HG02852 (cell line): ENCODE measurements at regions not wholly inside any gene's neighbourhood (a gene's known extent, or its start where the extent isn't known, plus 50 kb on each side); places are given as distances from the start of the nearest gene placed in this dataset.

Source experiments
- ATAC-seq: cut with Tn5 transposase; IDR thresholded peaks from one replicate; pipeline ENCODE4 v1.9.1; 2021; ENCODE audit warnings: mild to moderate bottlenecking, moderate library complexity; ENCODE audit not compliant: unreplicated experiment

DNA sequence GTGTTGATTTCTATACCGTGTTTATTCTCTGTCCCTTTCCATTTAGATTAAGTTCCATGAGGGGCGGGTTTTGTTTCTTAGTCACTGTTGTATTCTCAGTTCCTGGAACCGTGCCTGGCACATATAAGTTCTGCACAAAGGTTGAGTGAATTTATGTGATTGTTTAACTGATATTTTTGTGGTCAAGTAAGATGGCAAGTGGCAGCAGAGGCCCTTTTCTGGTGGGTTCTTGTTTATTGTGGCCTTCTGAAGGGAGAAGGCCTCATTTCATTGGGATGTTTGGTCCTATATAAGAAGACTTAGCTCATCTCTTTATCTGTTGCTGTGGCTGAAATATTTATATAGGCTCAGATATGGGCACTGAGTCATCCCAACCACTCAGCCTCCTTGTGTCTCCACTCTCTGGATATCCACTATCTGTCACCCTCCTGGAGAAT, 262.5 kb downstream of the PSAT1 start:
- no peak for ATAC-seq

DNA sequence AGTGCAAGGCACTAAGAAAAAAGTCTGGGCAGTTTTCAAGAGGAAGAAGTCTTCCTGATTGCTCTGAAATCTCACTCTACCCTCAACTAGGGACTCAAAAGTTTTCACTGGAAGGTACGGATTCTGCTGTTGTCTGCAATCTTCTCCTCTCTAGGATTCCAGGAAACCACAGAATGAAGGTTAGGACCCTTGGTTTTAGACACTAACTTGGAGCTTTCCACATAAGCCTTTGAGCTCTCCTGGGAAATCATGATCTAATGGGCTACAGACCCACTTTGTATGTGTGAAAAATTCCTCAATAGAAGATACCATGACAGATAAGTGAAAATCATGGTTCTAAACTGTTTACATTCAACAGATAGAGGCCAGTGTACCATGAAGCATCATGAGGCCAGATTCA, 265.1 kb downstream of the PSAT1 start:
- ATAC-seq = no peak

DNA sequence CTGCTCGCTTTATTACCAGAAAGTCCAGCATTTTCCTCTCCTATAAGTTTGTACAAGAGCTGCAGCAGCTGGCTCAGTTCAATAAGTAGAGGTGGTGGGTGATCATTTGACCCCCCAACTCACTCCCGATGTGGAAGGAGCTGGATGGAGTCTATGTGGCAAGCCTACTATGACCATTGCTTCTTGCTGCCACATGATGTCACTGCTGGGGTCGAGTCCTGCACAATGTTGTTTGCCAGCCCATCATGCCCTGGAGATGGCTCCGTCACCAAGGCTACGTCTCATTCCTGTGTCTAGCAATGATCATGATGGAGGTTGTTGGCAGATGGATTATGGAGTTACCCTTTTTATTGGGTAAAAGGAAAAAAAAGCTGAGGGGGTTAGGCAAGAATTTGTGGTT, 266.3 kb downstream of the PSAT1 start:
- no peak for ATAC-seq

DNA sequence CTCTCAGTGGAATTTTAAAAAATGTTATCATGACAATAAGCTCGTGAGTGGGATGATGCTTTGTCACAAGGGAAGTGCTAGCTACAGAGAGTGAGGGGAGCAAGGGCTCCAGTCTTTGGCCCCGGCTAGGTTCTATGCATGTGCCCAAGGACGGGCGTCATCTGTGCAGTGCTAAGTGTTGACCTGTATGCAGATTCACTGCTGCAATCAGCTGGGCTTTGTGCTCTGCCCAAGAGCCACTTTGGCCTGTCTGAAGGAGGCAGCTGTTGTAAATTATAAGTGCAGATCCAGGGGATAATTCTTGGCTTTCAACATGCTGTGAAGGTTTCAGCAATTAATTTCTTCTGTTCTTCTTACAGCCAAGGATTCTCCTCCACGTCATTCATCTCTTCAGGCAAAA, 268.6 kb downstream of the PSAT1 start:
- ATAC-seq = no peak

DNA sequence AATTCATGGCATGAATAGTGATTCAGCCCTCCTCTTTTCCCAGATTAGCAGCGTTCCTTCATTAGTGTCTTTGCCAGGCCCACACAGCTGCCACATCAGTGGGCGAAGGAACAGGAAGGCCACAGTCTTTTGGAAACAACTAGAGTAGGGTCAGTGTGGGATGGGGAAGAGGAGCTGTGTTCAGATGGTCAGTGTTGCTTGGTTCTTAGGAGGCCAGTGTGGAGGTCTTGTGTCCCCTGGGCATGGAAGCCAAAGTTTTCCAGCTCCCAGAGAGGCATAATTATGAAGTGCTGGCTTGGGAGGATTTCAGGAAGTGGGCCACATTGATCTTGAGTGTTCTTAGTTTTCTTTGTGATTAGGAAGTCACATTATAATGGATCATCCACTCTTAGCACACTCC, 269.6 kb downstream of the PSAT1 start:
- ATAC-seq = no peak

DNA sequence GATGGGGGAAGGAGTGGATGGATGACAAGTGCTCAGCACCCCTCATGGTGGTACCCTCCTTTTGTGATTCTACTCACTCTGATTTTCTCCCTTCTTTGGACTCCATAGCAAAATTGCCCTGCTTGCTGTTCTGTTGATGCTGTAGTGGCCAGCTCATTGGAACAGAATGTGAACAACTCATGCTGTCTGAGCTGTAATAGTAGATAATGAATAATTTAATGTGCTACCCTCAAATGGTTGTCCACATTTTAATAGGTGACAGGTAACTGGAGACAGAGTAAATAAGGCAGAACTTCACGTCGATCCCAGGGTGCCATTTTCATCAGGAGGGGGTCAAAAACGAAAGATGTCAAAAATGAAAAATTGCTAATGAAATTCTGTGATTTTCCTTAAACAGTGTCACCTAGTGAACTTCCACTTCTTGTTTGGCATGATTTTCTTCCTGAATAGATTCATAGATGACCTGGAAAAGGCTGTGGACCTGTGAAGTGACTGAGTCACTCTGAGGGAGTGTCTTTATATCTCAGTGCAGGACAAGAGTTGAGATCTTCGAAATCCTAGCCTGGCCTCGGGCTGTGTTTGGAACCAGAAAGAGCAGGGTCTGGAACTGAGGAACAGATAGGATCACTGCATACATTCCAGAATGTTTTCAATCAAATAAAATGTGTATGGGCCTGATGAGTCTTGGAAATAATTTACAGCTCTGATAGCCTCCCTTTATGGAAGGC, 270.2 kb downstream of the PSAT1 start:
- ATAC-seq = no peak

DNA sequence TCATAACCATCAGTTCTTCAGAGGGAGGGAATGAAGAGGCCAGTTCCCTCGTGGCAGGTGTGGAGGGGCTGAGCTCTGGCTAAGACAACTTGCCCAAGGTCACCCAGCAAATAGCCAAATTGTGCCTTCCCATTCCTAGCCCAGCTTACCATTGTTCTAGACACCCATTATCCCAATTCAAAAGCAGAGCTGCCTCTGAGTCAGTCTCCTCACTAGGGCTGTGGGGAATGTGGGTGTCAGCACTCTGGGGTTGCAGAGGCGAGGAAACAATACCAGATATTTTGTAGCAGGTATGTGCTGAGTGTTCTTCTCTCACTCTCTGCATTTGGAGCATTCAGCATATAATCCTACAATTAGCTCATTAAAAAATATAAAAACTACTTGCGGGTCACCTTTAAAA, 270.8 kb downstream of the PSAT1 start:
- no peak for ATAC-seq

DNA sequence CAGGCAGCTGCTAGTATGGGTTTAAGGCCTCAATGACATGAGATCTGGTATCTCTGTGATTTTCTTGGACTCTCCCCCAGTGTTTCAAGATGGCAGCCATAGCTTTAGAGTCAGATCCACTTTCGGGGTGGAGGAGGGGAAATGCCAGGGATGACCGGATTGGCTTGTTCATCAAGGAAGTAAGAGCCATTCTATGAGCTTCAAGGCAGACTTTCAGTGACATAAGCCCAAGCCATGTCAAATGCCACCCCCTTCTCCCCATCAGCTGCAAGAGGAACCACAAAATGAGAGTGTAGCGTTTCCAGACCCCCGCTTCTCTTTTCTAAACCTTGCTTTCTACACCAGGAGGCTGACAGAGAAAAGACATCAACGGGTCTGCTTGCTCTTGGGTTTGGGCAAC, 271.8 kb downstream of the PSAT1 start:
- no peak for ATAC-seq

DNA sequence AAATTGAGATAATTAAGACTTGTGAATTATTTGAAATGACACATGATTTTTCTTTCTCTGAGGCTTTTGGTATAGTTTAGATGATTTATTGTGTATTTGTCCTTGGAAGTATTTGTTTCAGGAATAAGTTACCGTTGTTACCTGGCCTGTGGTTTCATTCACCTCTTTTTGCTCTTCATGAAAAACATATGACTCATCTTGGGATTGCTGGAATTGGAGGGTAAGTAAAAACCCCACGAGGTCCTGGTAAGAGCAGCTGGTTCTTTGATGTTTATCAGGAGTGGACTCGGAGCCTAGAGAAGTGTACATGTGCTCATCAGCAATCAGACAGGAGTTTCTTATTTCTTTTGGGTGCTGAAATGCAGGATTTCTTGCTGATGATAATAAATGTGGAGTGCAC, 275.3 kb downstream of the PSAT1 start:
- no peak for ATAC-seq

DNA sequence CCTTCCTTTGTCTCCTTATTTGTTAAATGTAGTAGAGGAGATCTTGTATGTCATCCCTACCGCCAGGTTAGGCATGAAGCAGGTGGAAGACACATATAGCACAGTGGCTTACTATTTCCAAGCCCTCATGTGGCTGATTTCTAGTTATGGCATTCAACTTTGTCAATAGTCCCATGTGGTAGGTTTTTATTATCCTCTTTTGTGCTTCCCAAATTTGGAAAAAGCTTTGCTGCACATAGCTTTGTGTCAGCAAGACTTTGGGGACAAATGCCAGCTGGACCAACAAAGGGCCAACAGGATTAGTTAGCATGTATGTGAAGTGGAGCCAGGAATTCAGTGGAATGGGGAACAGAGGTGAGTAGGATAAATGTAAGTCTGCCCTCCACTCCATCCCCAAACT, 276.3 kb downstream of the PSAT1 start:
- no peak for ATAC-seq

DNA sequence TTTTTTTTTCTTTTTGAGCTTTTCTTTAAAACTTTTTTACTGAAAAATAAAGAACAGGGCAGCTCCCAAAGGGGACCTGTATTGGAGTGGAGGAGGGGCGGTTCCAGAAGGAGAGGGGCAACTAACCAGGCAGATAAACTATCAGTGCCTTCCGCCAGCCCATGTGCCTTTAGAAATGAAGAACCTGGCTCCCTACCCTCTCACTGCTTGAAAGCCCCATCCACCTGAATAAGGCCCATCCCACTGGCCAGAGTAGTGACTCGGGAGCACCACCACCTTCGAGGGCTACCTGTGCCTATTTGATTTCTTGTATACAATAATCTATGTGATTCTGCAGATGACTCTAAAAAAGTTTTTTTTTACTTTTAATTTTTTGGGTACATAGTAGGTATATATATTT, 276.7 kb downstream of the PSAT1 start:
- ATAC-seq = no peak

DNA sequence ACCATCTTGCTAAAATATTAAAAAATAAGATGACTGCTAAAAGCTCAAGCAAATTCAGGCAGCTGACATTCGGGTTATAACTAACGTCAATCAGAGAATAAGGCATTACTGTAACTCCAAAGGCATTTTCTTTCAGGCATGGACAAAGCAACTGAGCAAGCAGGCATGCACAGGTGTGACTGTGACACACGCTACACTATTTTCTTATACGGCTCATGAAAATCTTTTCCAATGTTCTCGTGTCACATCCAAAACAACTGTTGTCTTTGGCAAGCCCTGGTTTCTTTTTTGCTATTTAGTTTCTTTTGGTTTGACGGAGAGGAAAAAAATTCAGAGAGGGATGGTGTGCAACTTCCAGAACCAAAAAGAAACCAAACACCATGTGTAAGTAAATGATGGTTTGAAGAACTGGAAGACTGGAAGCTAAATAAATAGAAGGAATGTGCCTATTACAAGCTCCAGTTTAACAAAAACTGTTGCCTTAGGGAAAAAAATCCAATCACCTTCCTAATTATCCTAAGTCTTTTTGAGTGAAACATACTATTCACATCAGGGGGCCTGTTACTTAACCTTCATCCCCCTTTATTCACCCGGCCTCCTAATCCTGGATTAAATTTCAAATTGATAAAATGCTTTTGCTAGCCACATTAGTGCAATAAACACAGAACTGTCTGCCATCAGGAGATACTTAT, 277.6 kb downstream of the PSAT1 start:
- no peak for ATAC-seq

DNA sequence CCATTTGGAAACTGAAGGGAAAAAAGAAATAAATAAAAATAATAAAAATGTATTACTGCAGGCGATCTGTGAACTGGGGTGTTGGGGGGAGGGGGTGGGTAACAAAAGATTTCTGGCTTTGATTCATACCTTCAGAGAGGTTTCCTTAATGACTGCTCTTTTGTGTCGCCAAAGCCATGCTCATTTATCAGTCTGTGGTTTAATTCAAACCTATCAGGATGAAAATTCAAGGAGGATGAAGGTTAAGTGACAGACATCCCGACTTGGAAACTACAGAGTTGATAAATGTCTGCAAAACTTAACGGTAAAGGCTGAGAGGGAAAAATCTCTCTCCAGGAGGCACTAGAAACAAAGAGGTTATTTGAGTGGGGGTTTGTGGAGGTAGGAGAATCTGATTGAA, 278.2 kb downstream of the PSAT1 start:
- ATAC-seq = no peak

DNA sequence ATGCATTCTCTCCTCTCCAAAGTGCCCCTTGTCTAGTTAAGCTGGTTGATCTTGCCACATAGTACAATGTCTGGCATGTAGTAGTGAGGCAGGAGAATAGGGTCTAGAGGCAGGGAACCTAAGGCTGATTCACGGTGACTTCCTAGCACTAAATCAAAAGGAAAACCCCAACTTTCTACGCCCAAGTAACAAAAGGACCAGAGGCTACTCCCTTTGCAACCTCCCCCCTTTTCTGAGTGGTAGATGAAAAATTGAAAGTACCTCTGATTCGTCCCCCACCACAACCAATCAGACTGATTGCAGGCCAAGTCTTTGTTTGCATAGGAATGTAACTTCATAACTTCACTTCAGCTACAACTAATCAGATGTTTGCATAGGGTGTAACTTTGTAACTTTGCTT, 278.8 kb downstream of the PSAT1 start:
- ATAC-seq = no peak

DNA sequence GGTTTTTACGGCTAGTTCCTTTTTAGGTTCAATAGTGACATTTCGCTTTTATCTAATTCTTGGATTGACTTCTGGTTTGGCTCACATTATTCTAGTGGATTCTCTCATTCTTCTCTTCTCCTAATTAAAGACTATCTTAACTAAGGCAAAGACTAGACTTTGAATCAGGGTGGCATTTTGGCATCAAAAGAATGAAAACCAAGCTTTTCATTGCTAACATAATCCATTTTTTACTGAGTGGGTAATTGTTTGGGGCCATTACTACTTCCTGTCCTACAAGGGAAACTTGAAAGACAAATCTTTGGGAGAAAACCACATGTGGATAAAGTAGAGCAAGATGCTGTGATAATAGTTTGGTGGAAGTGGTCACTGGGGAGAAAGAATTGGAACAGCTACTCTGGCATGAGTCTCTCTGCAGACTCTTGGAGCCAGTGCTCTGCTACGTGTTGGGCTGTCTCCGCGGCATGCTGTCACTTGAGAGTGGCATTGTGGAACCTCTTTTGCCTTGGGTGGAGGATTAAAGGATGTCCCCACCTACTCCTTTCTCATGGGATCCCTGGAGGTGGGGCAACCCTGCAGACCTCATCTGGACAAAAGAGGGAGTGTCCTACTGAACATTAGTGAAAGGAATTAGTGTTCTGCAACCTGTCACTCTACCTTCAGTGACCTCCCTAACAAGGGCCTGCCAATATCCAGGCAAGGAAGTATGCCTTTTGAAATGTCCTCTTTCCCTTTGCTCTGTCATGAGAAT, 280.4 kb downstream of the PSAT1 start:
- no peak for ATAC-seq

DNA sequence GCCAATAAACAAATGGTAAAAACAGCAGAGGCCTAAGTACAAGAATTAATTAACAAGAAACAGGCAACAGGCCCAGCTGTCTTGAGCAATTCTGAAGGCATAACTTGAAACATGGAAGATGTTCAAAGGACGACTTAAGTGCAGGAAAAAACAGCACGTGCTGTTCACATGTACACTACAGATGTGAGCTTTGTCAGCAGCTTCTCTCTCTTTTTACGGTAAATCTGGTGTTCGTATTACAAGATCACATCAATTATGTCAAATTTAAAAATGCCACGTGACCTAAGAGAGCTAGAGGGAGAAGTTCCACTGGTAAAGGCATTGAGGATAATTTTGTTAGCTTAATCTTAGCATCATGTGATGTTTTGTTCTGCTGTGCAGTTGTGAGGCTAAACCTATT, 281.1 kb downstream of the PSAT1 start:
- no peak for ATAC-seq

DNA sequence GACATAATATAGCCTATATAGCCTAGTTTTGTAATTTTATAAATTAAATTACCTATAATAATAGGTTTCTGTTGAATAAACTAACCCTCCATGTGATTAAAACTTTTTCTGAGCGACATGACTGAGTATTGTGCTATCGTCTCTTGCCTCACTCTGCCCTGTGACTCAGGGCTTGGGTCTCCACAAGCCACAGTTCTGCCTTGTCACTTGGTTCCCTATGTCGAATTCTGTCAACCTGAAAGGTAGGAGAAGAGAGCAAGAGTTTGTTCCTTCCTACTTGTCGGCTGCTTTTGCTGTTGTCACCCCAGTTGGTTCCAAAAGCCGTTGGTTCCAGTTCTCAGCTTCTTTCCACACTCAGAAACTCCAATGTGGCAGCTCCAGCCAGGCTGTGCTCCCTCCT, 285.9 kb downstream of the PSAT1 start:
- ATAC-seq = no peak

DNA sequence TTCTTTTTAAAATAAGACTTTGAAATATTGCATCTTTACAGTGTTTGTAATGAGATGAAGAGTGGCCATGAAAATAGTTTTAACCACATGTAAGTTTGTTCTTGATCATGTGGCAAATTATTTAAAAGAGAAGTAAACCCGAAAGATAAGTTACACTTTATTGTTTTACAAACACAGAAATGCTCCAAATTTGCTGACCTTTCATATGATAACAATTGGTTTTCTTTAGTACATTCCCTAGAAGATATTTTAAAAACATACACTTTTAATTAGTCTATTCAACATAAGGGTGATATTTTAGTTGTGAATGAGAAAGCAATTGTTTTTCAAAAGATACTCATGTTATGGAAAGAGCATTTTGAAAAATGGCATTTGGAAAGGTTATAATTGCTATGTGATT, 287.7 kb downstream of the PSAT1 start:
- no peak for ATAC-seq

DNA sequence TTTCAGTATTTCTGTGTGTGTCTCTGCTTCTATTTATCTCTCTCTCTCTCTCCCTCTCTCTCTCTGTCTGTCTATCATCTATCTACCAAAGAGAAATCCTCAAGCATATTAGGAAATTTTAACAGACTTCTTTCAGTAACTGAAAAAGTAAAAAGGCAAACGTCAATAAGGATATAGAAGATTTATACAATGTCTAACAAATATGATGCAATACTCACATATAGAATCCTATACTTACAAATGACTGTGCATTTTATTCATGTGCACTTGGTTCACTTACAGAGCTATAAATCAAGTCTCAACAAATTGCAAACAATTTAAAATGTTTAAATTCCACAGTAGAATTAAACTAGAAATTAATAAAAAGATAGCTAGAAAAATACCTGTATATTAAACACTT, 289.0 kb downstream of the PSAT1 start:
- ATAC-seq = no peak

DNA sequence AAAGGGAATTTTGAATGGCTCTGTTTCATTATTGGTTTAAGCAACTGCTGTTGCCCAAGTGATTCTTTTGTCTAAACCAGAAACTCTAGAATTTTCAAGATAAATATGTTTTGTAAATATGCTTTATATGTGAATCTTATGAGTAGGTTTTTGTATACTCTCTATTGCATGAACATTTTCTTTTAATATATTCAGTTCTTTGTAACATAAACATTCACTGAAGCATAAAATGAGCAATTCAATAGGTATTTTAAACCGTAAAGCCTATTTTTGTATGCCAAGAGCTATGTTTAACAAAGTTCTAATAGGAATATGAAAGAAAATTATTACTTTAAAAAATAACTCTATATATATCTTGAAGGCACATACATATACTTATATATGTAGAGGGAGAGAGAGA, 293.1 kb downstream of the PSAT1 start:
- ATAC-seq = no peak

DNA sequence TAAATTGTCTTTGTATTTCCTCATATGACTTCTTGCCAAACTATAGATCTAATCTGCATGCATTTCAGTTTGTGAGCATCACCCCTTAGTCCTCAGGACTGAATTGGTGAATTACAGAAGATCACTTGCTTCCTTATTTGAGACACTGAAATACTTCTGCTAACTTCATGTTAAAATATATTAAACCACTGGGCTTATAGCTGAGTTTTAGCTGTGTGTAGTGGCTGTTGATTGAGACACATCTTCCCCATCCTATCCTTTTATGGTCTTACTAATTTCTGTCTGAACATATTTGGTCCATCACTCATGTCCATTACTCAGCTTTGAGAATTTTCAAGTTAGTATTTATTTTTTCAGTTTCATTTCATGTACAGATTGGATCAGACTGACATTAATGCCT, 295.9 kb downstream of the PSAT1 start:
- no peak for ATAC-seq
